HUES48 (cell line): ENCODE measurements at regions not wholly inside any gene's neighbourhood (a gene's known extent, or its start where the extent isn't known, plus 50 kb on each side); places are given as distances from the start of the nearest gene placed in this dataset.

ENCODE experiments used
- H3K27ac ChIP-seq: one replicate; pipeline ENCODE4 v1.7.0; 2013; ENCODE audit warnings: low read depth, low read length, inconsistent platforms
- H3K27me3 ChIP-seq: 2 replicates; pipeline ENCODE4 v1.6.1; 2013; ENCODE audit warnings: mild to moderate bottlenecking, low read length; ENCODE audit not compliant: control insufficient read depth, insufficient read depth
- H3K36me3 ChIP-seq: 2 replicates; pipeline ENCODE4 v1.6.1; 2013; ENCODE audit warnings: low read length; ENCODE audit not compliant: control insufficient read depth, insufficient read depth
- H3K4me1 ChIP-seq: 2 replicates; pipeline ENCODE4 v1.6.1; 2013; ENCODE audit warnings: mild to moderate bottlenecking, low read length; ENCODE audit not compliant: control insufficient read depth, insufficient read depth
- H3K4me3 ChIP-seq: 2 replicates; pipeline ENCODE4 v1.5.1; 2013; ENCODE audit warnings: mild to moderate bottlenecking, low read depth, low read length
- H3K9ac ChIP-seq: 2 replicates; pipeline ENCODE4 v1.6.1; 2013; ENCODE audit warnings: mild to moderate bottlenecking, low read depth, low read length, moderate library complexity
- H3K9me3 ChIP-seq: 2 replicates; pipeline ENCODE4 v1.6.1; 2013; ENCODE audit warnings: low read length; ENCODE audit not compliant: control insufficient read depth, insufficient read depth

- Histone ChIP-seq H3K36me3 (no peaks in the 10 kb centered on the region), H3K27ac (no peak overlapping the region), H3K27me3 (no peaks in the 10 kb centered on the region), H3K9ac (no peak overlapping the region), H3K4me3 (no peak overlapping the region), H3K4me1 (peaks cover 5% of the 10 kb centered on the region; the same call in 1 of the 2 replicates), H3K9me3 (no peaks in the 10 kb centered on the region)
Observed at GRCh38 chr4:115763051-115763450, 649.6 kb upstream of the NDST4 start.

- H3K36me3 ChIP-seq = no peaks in the 10 kb centered on the region
- peaks cover 12% of the 10 kb centered on the region; the same call in 1 of the 2 replicates for H3K4me1 ChIP-seq
- no peaks in the 10 kb centered on the region for H3K27me3 ChIP-seq
- no peak overlapping the region for H3K27ac ChIP-seq
- H3K9me3 ChIP-seq = peaks cover 7% of the 10 kb centered on the region; the same call in 1 of the 2 replicates
- no peak overlapping the region for H3K4me3 ChIP-seq
- H3K9ac ChIP-seq = no peak overlapping the region
Observed at GRCh38 chr4:115759231-115759630, 645.8 kb upstream of the NDST4 start.

- Histone ChIP-seq H3K36me3 (no peaks in the 10 kb centered on the region), H3K27me3 (no peaks in the 10 kb centered on the region), H3K9ac (no peak overlapping the region), H3K9me3 (peaks cover 9% of the 10 kb centered on the region), H3K4me3 (no peak overlapping the region), H3K27ac (no peak overlapping the region), H3K4me1 (no peaks in the 10 kb centered on the region)
Observed at GRCh38 chr4:115749404-115749803, 636.0 kb upstream of the NDST4 start.

GRCh38 chr4:115740806-115741205 is 627.4 kb upstream of the NDST4 start:
- H3K27ac ChIP-seq = no peak overlapping the region
- no peaks in the 10 kb centered on the region for H3K9me3 ChIP-seq
- H3K36me3 ChIP-seq = no peaks in the 10 kb centered on the region
- H3K9ac ChIP-seq = no peak overlapping the region
- H3K27me3 ChIP-seq = no peaks in the 10 kb centered on the region
- H3K4me3 ChIP-seq = no peak overlapping the region
- no peaks in the 10 kb centered on the region for H3K4me1 ChIP-seq

GRCh38 chr4:115729739-115730266 is 616.4 kb upstream of the NDST4 start:
- H3K4me3 ChIP-seq = no peak overlapping the region
- no peaks in the 10 kb centered on the region for H3K4me1 ChIP-seq
- no peaks in the 10 kb centered on the region for H3K27me3 ChIP-seq
- H3K27ac ChIP-seq = no peak overlapping the region
- no peaks in the 10 kb centered on the region for H3K36me3 ChIP-seq
- H3K9ac ChIP-seq = no peak overlapping the region
- no peaks in the 10 kb centered on the region for H3K9me3 ChIP-seq

DNA sequence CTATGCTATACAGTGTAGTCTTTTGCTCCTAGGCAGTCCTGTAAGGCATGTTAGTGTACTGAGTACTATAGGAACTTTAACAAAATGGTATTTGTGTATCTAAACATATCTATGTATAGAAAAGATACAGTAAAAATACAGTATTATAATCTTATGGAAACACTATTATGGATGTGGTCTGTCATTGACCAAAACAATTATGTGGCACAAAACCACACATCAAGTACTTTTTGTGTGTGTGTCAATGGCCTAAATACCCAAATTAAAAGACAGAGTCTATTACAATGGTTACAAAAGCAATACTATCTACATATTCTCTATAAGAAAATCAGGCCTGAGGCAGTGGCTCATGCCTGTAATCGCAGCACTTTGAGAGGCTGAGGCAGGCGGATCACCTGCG is 610.2 kb upstream of the NDST4 start:
- Histone ChIP-seq H3K9me3 (no peaks in the 10 kb centered on the region), H3K27me3 (no peaks in the 10 kb centered on the region), H3K27ac (no peak overlapping the region)

DNA sequence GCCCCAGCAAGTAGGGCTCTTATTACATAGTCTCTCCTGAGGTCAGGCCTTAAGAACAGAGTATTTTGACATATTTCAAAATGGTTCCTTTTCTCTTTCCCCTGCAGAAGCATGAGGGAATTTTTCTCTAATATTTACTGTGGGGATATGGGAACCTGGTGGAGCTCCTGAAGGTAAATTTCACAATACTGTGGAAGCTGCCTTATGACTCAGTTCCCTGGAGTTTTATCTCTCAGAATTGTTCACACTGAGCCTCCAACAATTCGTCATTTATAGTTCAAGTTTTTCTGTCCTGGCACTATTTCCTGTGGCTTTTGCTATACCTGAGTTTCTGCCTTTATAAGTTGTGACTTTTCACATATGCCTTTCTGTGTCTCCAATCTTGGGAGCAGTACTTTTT is 607.2 kb upstream of the NDST4 start:
- no peaks in the 10 kb centered on the region for H3K9me3 ChIP-seq
- H3K36me3 ChIP-seq = no peaks in the 10 kb centered on the region
- H3K9ac ChIP-seq = no peak overlapping the region
- no peak overlapping the region for H3K4me3 ChIP-seq
- H3K27me3 ChIP-seq = no peaks in the 10 kb centered on the region
- no peak overlapping the region for H3K27ac ChIP-seq
- H3K4me1 ChIP-seq = no peaks in the 10 kb centered on the region

More for the DNA sequence above, 610.2 kb upstream of the NDST4 start:
- no peaks in the 10 kb centered on the region for H3K4me1 ChIP-seq
- no peaks in the 10 kb centered on the region for H3K36me3 ChIP-seq
- no peak overlapping the region for H3K9ac ChIP-seq
- H3K4me3 ChIP-seq = no peak overlapping the region

- Histone ChIP-seq H3K9ac (no peak overlapping the region), H3K9me3 (no peaks in the 10 kb centered on the region), H3K4me3 (no peak overlapping the region), H3K27me3 (no peaks in the 10 kb centered on the region), H3K27ac (no peak overlapping the region), H3K36me3 (no peaks in the 10 kb centered on the region), H3K4me1 (no peaks in the 10 kb centered on the region)
Observed at GRCh38 chr4:115711575-115711974, 598.2 kb upstream of the NDST4 start.

DNA sequence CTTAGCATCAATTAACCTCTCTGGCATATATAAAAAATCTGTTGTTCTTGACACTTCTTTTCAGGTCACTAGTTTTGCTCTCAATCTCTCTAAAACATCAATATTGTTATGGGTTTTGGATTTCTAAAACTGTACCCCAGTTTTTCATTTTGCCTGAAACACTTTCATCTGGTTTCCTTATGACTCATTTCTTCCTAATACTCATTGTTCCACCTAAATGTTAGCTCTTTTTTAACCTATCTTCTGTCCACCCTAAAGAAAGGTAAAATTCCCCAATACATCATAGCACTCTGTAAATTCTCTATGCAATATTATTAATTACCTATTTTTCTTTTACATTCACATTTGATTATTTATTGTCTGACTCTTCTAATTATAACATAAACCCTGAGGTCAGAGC is 575.5 kb upstream of the NDST4 start:
- Histone ChIP-seq H3K27ac (no peak overlapping the region), H3K36me3 (no peaks in the 10 kb centered on the region), H3K9me3 (no peaks in the 10 kb centered on the region), H3K4me3 (no peak overlapping the region), H3K9ac (no peak overlapping the region), H3K4me1 (no peaks in the 10 kb centered on the region), H3K27me3 (no peaks in the 10 kb centered on the region)

DNA sequence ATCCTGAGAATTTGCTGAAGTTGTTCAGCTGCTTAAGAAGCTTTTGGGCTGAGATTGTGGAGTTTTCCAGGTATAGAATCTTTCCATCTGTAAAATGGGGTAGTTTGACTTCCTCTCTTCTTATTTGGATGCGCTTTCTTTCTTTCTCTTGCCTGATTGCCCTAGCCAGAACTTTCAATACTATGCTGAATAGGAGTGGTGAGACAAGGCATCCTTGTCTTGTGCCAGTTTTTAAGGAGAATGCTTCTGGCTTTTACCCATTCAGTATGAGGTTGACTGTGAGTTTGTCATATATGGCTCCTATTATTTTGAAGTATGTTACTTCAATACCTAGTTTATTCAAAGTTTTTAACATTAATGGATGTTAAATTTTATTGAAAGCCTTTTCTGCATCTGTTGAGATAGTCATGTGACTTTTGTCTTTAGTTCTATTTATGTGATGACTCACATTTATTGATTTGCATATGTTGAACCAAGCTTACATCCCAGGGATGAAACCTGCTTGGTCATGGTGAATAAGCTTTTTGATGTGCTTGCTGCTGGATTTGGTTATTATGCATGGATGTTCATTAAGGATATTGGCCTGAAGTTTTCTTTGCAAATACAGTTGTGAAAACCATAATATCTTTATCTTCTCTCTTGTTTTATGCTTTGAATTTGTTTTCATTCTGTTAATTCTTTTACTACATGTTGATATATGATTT is 573.8 kb upstream of the NDST4 start:
- H3K4me3 ChIP-seq = no peak overlapping the region
- H3K9me3 ChIP-seq = no peaks in the 10 kb centered on the region
- H3K36me3 ChIP-seq = no peaks in the 10 kb centered on the region
- no peak overlapping the region for H3K9ac ChIP-seq
- H3K27ac ChIP-seq = no peak overlapping the region
- no peaks in the 10 kb centered on the region for H3K4me1 ChIP-seq
- no peaks in the 10 kb centered on the region for H3K27me3 ChIP-seq

DNA sequence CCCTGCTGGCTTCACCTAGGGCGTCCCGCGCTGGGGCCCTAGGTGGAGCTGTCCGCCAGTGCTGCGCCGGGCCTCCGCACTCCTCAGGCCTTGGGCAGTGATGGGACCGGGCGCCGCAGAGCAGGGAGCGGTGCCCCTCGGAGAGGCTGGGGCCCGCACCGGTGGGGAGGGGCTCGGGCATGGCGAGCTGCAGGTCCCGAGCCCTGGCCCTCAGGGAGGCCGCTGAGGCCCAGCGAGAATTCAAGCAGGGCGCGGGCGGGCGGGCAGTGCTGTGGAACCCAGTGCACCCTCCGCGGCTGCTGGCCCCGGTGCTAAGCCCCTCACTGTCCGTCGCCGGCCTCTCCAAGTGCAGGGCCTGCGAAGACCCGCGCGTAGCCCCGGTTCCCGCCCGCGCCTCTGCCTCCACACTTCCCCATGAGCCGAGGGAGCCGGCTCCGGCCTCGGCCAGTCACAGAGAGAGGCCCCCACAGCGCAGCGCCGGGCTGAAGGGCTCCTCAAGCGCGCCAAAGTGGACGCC is 565.1 kb upstream of the NDST4 start:
- Histone ChIP-seq H3K27ac (no peak overlapping the region), H3K36me3 (no peaks in the 10 kb centered on the region), H3K27me3 (no peaks in the 10 kb centered on the region), H3K4me3 (no peak overlapping the region), H3K4me1 (no peaks in the 10 kb centered on the region), H3K9ac (no peak overlapping the region), H3K9me3 (no peaks in the 10 kb centered on the region)
